ENCODE measurements at regions not wholly inside any gene's neighbourhood (a gene's known extent, or its start where the extent isn't known, plus 50 kb on each side); places are given as distances from the start of the nearest gene placed in this dataset.

- DNase-seq (ENCODE audit: low spot score): no peak
Observed at GRCh38 chr6:156407334-156407733, 369.8 kb upstream of the ARID1B start.

- no peak for DNase-seq (ENCODE audit: low spot score)
Observed at GRCh38 chr6:156406688-156407087, 370.5 kb upstream of the ARID1B start.

GRCh38 chr6:156406099-156406498 lies 371.1 kb upstream of the ARID1B start:
- no peak for DNase-seq (ENCODE audit: low spot score)

GRCh38 chr6:156402628-156403027 lies 374.6 kb upstream of the ARID1B start:
- no peak for DNase-seq (ENCODE audit: low spot score)

- no peak for DNase-seq (ENCODE audit: low spot score)
Observed at GRCh38 chr6:156402227-156402626, 375.0 kb upstream of the ARID1B start.

- no peak for DNase-seq (ENCODE audit: low spot score)
Observed at GRCh38 chr6:156400487-156400886, 376.7 kb upstream of the ARID1B start.

- no peak for DNase-seq (ENCODE audit: low spot score)
Observed at GRCh38 chr6:156398966-156399365, 378.2 kb upstream of the ARID1B start.

GRCh38 chr6:156398371-156398770 lies 378.8 kb upstream of the ARID1B start:
- DNase-seq (ENCODE audit: low spot score): no peak

GRCh38 chr6:156396791-156397418 lies 380.3 kb upstream of the ARID1B start:
- no peak for DNase-seq (ENCODE audit: low spot score)

- no peak for DNase-seq (ENCODE audit: low spot score)
Observed at GRCh38 chr6:156396068-156396771, 381.0 kb upstream of the ARID1B start.

- DNase-seq (ENCODE audit: low spot score): no peak
Observed at GRCh38 chr6:156395276-156395675, 381.9 kb upstream of the ARID1B start.

GRCh38 chr6:156392648-156393047 lies 384.5 kb upstream of the ARID1B start:
- no peak for DNase-seq (ENCODE audit: low spot score)

- DNase-seq (ENCODE audit: low spot score): no peak
Observed at GRCh38 chr6:156391977-156392376, 385.2 kb upstream of the ARID1B start.

GRCh38 chr6:156391061-156391672 lies 386.0 kb upstream of the ARID1B start:
- DNase-seq (ENCODE audit: low spot score): no peak

GRCh38 chr6:156390621-156391020 lies 386.6 kb upstream of the ARID1B start:
- DNase-seq (ENCODE audit: low spot score): no peak

GRCh38 chr6:156389296-156389695 lies 387.9 kb upstream of the ARID1B start:
- no peak for DNase-seq (ENCODE audit: low spot score)

GRCh38 chr6:156387472-156387871 lies 389.7 kb upstream of the ARID1B start:
- no peak for DNase-seq (ENCODE audit: low spot score)

- DNase-seq (ENCODE audit: low spot score): no peak
Observed at GRCh38 chr6:156383059-156383458, 394.1 kb upstream of the ARID1B start.

- no peak for DNase-seq (ENCODE audit: low spot score)
Observed at GRCh38 chr6:156379392-156380289, 397.5 kb upstream of the ARID1B start.

- no peak for DNase-seq (ENCODE audit: low spot score)
Observed at GRCh38 chr6:156378853-156379252, 398.3 kb upstream of the ARID1B start.

GRCh38 chr6:156376091-156376490 lies 401.1 kb upstream of the ARID1B start:
- no peak for DNase-seq (ENCODE audit: low spot score)

GRCh38 chr6:156359912-156360311 lies 417.3 kb upstream of the ARID1B start:
- DNase-seq (ENCODE audit: low spot score): no peak

Measured in hematopoietic multipotent progenitor cell treated with erythropoietin and hydrocortisone succinate and interleukin-3 and kit ligand, for 15 days (in vitro differentiated cells).